Astrocyte (in vitro differentiated cells and primary cell): ENCODE measurements at regions not wholly inside any gene's neighbourhood (a gene's known extent, or its start where the extent isn't known, plus 50 kb on each side); places are given as distances from the start of the nearest gene placed in this dataset.

Experiments used
- DNase-seq: peaks from one replicate; pipeline ENCODE4 v3.0.0-alpha.2; 2010; ENCODE audit warnings: low read depth
- FAIRE-seq: peaks from 2 replicates; lab custom pipeline; 2011; peaks lifted over from hg19 to GRCh38; lab: Jason Lieb, UNC
- H2AFZ ChIP-seq: 2 replicates; pipeline ENCODE4 v1.6.0; 2012; ENCODE audit warnings: low read depth, low read length, inconsistent platforms
- H3K27ac ChIP-seq: 2 replicates; pipeline ENCODE4 v1.5.1; 2011; ENCODE audit warnings: low read depth, low read length, inconsistent platforms
- H3K27me3 ChIP-seq: 2 replicates; pipeline ENCODE4 v1.6.0; 2011; ENCODE audit warnings: low read length, inconsistent platforms; ENCODE audit not compliant: insufficient read depth
- H3K36me3 ChIP-seq: 2 replicates; pipeline ENCODE4 v1.5.1; 2011; ENCODE audit warnings: low read length, inconsistent platforms; ENCODE audit not compliant: insufficient read depth
- H3K4me1 ChIP-seq: 2 replicates; pipeline ENCODE4 v1.5.1; 2011; ENCODE audit warnings: low read length, inconsistent platforms; ENCODE audit not compliant: insufficient read depth
- H3K4me2 ChIP-seq: 2 replicates; pipeline ENCODE4 v1.6.0; 2012; ENCODE audit warnings: low read length, inconsistent platforms
- H3K4me3 ChIP-seq: 2 replicates; pipeline ENCODE4 v1.5.1; 2011; ENCODE audit warnings: low read depth, mild to moderate bottlenecking, low read length, inconsistent platforms; ENCODE audit not compliant: insufficient read depth
- H3K79me2 ChIP-seq: 2 replicates; pipeline ENCODE4 v1.6.0; 2012; ENCODE audit warnings: mild to moderate bottlenecking, low read length, inconsistent platforms; ENCODE audit not compliant: insufficient read depth
- H3K9ac ChIP-seq: 2 replicates; pipeline ENCODE4 v1.6.0; 2012; ENCODE audit warnings: mild to moderate bottlenecking, low read length, inconsistent platforms
- H3K9me3 ChIP-seq: 2 replicates; pipeline ENCODE4 v1.5.1; 2012; ENCODE audit warnings: low read depth, mild to moderate bottlenecking, low read length, inconsistent platforms; ENCODE audit not compliant: insufficient read depth
- H4K20me1 ChIP-seq: 2 replicates; pipeline ENCODE4 v1.6.0; 2012; ENCODE audit warnings: low read length, inconsistent platforms; ENCODE audit not compliant: insufficient read depth
- H3K27ac Mint-ChIP-seq: one replicate; pipeline ENCODE4 v1.8.0; 2021; ENCODE audit warnings: mild to moderate bottlenecking, mixed read lengths; ENCODE audit not compliant: unreplicated experiment
- H3K27me3 Mint-ChIP-seq: one replicate; pipeline ENCODE4 v1.8.0; 2021; ENCODE audit warnings: low read depth, mixed read lengths; ENCODE audit not compliant: unreplicated experiment
- H3K36me3 Mint-ChIP-seq: one replicate; pipeline ENCODE4 v1.8.0; 2021; ENCODE audit warnings: low read depth, mixed read lengths; ENCODE audit not compliant: unreplicated experiment
- H3K4me1 Mint-ChIP-seq: one replicate; pipeline ENCODE4 v1.8.0; 2021; ENCODE audit warnings: low read depth, mixed read lengths; ENCODE audit not compliant: unreplicated experiment
- H3K4me3 Mint-ChIP-seq: one replicate; pipeline ENCODE4 v1.8.0; 2021; ENCODE audit warnings: mild to moderate bottlenecking, moderate library complexity, mixed read lengths; ENCODE audit not compliant: unreplicated experiment
- H3K9me3 Mint-ChIP-seq: one replicate; pipeline ENCODE4 v1.8.0; 2021; ENCODE audit warnings: mild to moderate bottlenecking, mixed read lengths; ENCODE audit not compliant: unreplicated experiment
- CTCF ChIP-seq: IDR thresholded peaks from 2 replicates; pipeline ENCODE4 v1.5.1; 2011; ENCODE audit warnings: low read depth, mild to moderate bottlenecking, inconsistent platforms, low read length, moderate library complexity; ENCODE audit not compliant: insufficient read depth
- EZH2 ChIP-seq: IDR thresholded peaks from 2 replicates; pipeline ENCODE4 v1.6.1; 2012; ENCODE audit warnings: mild to moderate bottlenecking, low read length, inconsistent platforms; ENCODE audit not compliant: insufficient read depth

- Histone ChIP-seq H2AFZ (no peak overlapping the region), H3K4me1 (no peaks in the 10 kb centered on the region), H3K27me3 (no peaks in the 10 kb centered on the region), H3K9ac (no peak overlapping the region), H3K27ac (no peak overlapping the region), H4K20me1 (no peaks in the 10 kb centered on the region), H3K79me2 (no peaks in the 10 kb centered on the region), H3K9me3 (peaks cover 4% of the 10 kb centered on the region), H3K36me3 (no peaks in the 10 kb centered on the region), H3K4me3 (no peak overlapping the region), H3K4me2 (no peak overlapping the region)
- Mint-ChIP-seq H3K4me1 (peaks cover 10% of the 10 kb centered on the region), H3K27ac (no peak overlapping the region), H3K36me3 (no peaks in the 10 kb centered on the region), H3K9me3 (peaks cover 2% of the 10 kb centered on the region), H3K4me3 (no peak overlapping the region), H3K27me3 (no peaks in the 10 kb centered on the region)
- no peak for FAIRE-seq
- TF ChIP-seq CTCF, result no peak
- TF ChIP-seq EZH2, result no peak
- DNase-seq, result no peak
Observed at GRCh38 chr1:68907491-68907890, 410.6 kb upstream of the DEPDC1 start.

GRCh38 chr1:68908316-68908715 lies 411.4 kb upstream of the DEPDC1 start:
- no peak overlapping the region for H3K4me2 ChIP-seq
- Mint-ChIP-seq H3K4me3 (no peak overlapping the region), H3K4me1 (peaks cover 10% of the 10 kb centered on the region), H3K9me3 (peaks cover 2% of the 10 kb centered on the region), H3K36me3 (no peaks in the 10 kb centered on the region), H3K27ac (no peak overlapping the region), H3K27me3 (no peaks in the 10 kb centered on the region)
- FAIRE-seq (no peak), DNase-seq (no peak)
- peaks cover 4% of the 10 kb centered on the region for H3K9me3 ChIP-seq
- no peaks in the 10 kb centered on the region for H3K79me2 ChIP-seq
- no peaks in the 10 kb centered on the region for H4K20me1 ChIP-seq
- H3K36me3 ChIP-seq, result no peaks in the 10 kb centered on the region
- H3K4me1 ChIP-seq, result no peaks in the 10 kb centered on the region
- H3K9ac ChIP-seq, result no peak overlapping the region
- TF ChIP-seq CTCF, result no peak
- no peak for TF ChIP-seq EZH2
- no peak overlapping the region for H3K4me3 ChIP-seq
- no peak overlapping the region for H3K27ac ChIP-seq
- H2AFZ ChIP-seq, result no peak overlapping the region
- H3K27me3 ChIP-seq, result no peaks in the 10 kb centered on the region

GRCh38 chr1:68916221-68916902 lies 419.5 kb upstream of the DEPDC1 start:
- Histone ChIP-seq H3K27me3 (no peaks in the 10 kb centered on the region), H3K4me1 (peaks cover 16% of the 10 kb centered on the region), H4K20me1 (no peaks in the 10 kb centered on the region), H3K9ac (no peak overlapping the region), H3K4me2 (peak overlapping the region; percentile 22), H3K4me3 (no peak overlapping the region), H3K36me3 (no peaks in the 10 kb centered on the region), H3K79me2 (no peaks in the 10 kb centered on the region), H3K27ac (peak overlapping the region; percentile 36), H3K9me3 (no peaks in the 10 kb centered on the region), H2AFZ (no peak overlapping the region)
- Mint-ChIP-seq H3K27ac (peak overlapping the region; percentile 13), H3K9me3 (no peaks in the 10 kb centered on the region), H3K4me1 (peaks cover 10% of the 10 kb centered on the region), H3K36me3 (no peaks in the 10 kb centered on the region), H3K27me3 (no peaks in the 10 kb centered on the region), H3K4me3 (no peak overlapping the region)
- FAIRE-seq (no peak), DNase-seq (peak; percentile 95)
- TF ChIP-seq CTCF, result no peak
- no peak for TF ChIP-seq EZH2
